ENCODE measurements at regions not wholly inside any gene's neighbourhood (a gene's known extent, or its start where the extent isn't known, plus 50 kb on each side); places are given as distances from the start of the nearest gene placed in this dataset.

- H3K27ac ChIP-seq (ENCODE audit: low read depth, low read length) = no peak overlapping the region
- H3K18ac ChIP-seq (ENCODE audit: extremely low read depth, low read length) = no peak overlapping the region
- ChIA-PET POLR2A (ENCODE audit: partially characterized antibody) (no interaction called here), CTCF (ENCODE audit: partially characterized antibody) (interaction anchor here (1.3 kb wide), 1 partner anchor 27 kb away, joined by 3 read pairs; no protein-coding TSS in a partner anchor)
- H2BK15ac ChIP-seq (ENCODE audit: low read length) = no peak overlapping the region
- no peak overlapping the region for H4K91ac ChIP-seq (replicated peaks; ENCODE audit: insufficient read length, low read length)
- H3K79me1 ChIP-seq (ENCODE audit: low read depth, low read length) = no peaks in the 10 kb centered on the region
- H3K36me3 ChIP-seq (ENCODE audit: control insufficient read depth in 2 of 4, insufficient read depth in 4 of 4, low read length in 3 of 4) = no peaks in the 10 kb centered on the region
- H3K4me3 ChIP-seq (ENCODE audit: extremely low read depth in 1 of 4, insufficient read depth in 2 of 4, low read depth in 3 of 4, low read length in 4 of 4) = no peak overlapping the region
- no peak overlapping the region for H2BK120ac ChIP-seq (replicated peaks; ENCODE audit: low read depth, low read length)
- H3K27me3 ChIP-seq (replicated peaks in 1 of 4; ENCODE audit: control insufficient read depth in 3 of 4, extremely low read depth in 1 of 4, insufficient read depth in 3 of 4, low read length in 3 of 4) = no peaks in the 10 kb centered on the region
- no peak for DNase-seq (ENCODE audit: low read depth in 1 of 2, low spot score in 2 of 2)
- H4K8ac ChIP-seq (ENCODE audit: extremely low read depth, insufficient read depth, low read length) = no peak overlapping the region
- no peak overlapping the region for H3K4me2 ChIP-seq (ENCODE audit: insufficient read depth in 1 of 2, low read depth in 2 of 2, low read length in 2 of 2)
- H3K79me2 ChIP-seq (ENCODE audit: control insufficient read depth in 1 of 2, insufficient read depth in 2 of 2, low read length in 2 of 2) = no peaks in the 10 kb centered on the region
- H3K23me2 ChIP-seq (ENCODE audit: low read depth, low read length) = no peaks in the 10 kb centered on the region
- no peak overlapping the region for H3K14ac ChIP-seq (ENCODE audit: insufficient read length)
- no peak overlapping the region for H2BK5ac ChIP-seq (ENCODE audit: low read depth, low read length)
- no peak overlapping the region for H2BK12ac ChIP-seq (ENCODE audit: low read depth, low read length)
- H3K4ac ChIP-seq (replicated peaks; ENCODE audit: insufficient read length, low read depth, low read length) = no peak overlapping the region
- no peak overlapping the region for H2BK20ac ChIP-seq (ENCODE audit: low read length)
- no peak overlapping the region for H2AFZ ChIP-seq (ENCODE audit: low read length)
- no peaks in the 10 kb centered on the region for H3K9me3 ChIP-seq (ENCODE audit: insufficient read depth in 2 of 2, low read depth in 1 of 2, low read length in 1 of 2)
- no peak for FAIRE-seq
- H3K56ac ChIP-seq (replicated peaks; ENCODE audit: insufficient read length, low read depth, low read length) = no peak overlapping the region
- H3K4me1 ChIP-seq (replicated peaks in 1 of 4; ENCODE audit: control insufficient read depth in 3 of 4, insufficient read depth in 4 of 4, low read length in 3 of 4) = peaks cover 1 to 9% (median 5%) of the 10 kb centered on the region in 4 experiments; a peak in 6 of 7 replicates
- H4K5ac ChIP-seq (ENCODE audit: insufficient read length, low read depth, low read length) = no peak overlapping the region
- no peaks in the 10 kb centered on the region for H4K20me1 ChIP-seq (replicated peaks in 1 of 2; ENCODE audit: control insufficient read depth in 1 of 2, insufficient read depth in 2 of 2, low read length in 2 of 2)
- H2AK5ac ChIP-seq (ENCODE audit: low read depth, low read length) = no peak overlapping the region
- H3K23ac ChIP-seq (ENCODE audit: insufficient read length) = no peak overlapping the region
- H3K9ac ChIP-seq (replicated peaks in 1 of 4; ENCODE audit: extremely low read depth in 1 of 4, low read depth in 3 of 4, low read length in 3 of 4) = no peak overlapping the region
- WGBS, 2 experiments (ENCODE audit: extremely low coverage in 1 of 2, insufficient coverage in 1 of 2, insufficient read length in 1 of 2, insufficient replicate concordance in 2 of 2, low coverage in 1 of 2, low lambda C conversion rate in 2 of 2, missing lambda C conversion rate in 1 of 2) = 98% methylated on average over 2 of the region's 2 CpGs; no CpG with 5 or more reads in 1 of the 2 experiments
- TF ChIP-seq RBBP5 (IDR thresholded peaks at IDR 0.05; ENCODE audit: borderline replicate concordance, low read depth, low read length) (no peak), EGR1 (IDR thresholded peaks at IDR 0.05; ENCODE audit: borderline replicate concordance, low read depth, low read length) (no peak), BRCA1 (IDR thresholded peaks at IDR 0.05; ENCODE audit: low read depth, low read length) (no peak), TEAD4 (IDR thresholded peaks at IDR 0.05; ENCODE audit: low read depth, low read length) (no peak), BCL11A (IDR thresholded peaks at IDR 0.05; ENCODE audit: low read depth in 2 of 2, low read length in 2 of 2) (no peak), CREB1 (IDR thresholded peaks at IDR 0.05) (no peak), SUZ12 (IDR thresholded peaks at IDR 0.05; ENCODE audit: low read length) (no peak), CBX5 (IDR thresholded peaks at IDR 0.05; ENCODE audit: low read depth, low read length) (no peak), KDM1A (IDR thresholded peaks at IDR 0.05; ENCODE audit: borderline replicate concordance, low read length) (no peak), BACH1 (IDR thresholded peaks at IDR 0.05; ENCODE audit: low read length) (no peak), GABPA (IDR thresholded peaks at IDR 0.05; ENCODE audit: borderline replicate concordance, insufficient read depth, low read length) (no peak), ZNF274 (IDR thresholded peaks at IDR 0.05; ENCODE audit: borderline replicate concordance, extremely low read depth, low read length) (no peak), KDM5A (IDR thresholded peaks at IDR 0.05; ENCODE audit: low read length) (no peak), ATF3 (IDR thresholded peaks at IDR 0.05; ENCODE audit: insufficient read depth, low read depth, low read length) (no peak), RFX5 (IDR thresholded peaks at IDR 0.05; ENCODE audit: borderline replicate concordance, low read depth, low read length) (no peak), NRF1 (IDR thresholded peaks at IDR 0.05; ENCODE audit: low read depth, low read length) (no peak)
Observed at GRCh38 chr20:11453430-11453829, 464.3 kb upstream of the BTBD3 start.

Measured in H1 (cell line).